OCI-LY7 (cell line): ENCODE measurements at regions not wholly inside any gene's neighbourhood (a gene's known extent, or its start where the extent isn't known, plus 50 kb on each side); places are given as distances from the start of the nearest gene placed in this dataset.

ENCODE experiments used
- EZH2phosphoT487 ChIP-seq: fragments of 200-600 bp; sonication (generic); IDR thresholded peaks from 2 replicates; pipeline ENCODE4 v1.6.1; 2018; ENCODE audit warnings: low read depth, borderline replicate concordance, mild to moderate bottlenecking, mixed run types, antibody characterized with exemption, low read length, moderate library complexity, mixed read lengths
- TF ChIP-seq, protein P1 (sequence below): fragments of 200-600 bp; sonication (generic); conservative IDR thresholded peaks from 2 replicates; pipeline ENCODE4 v1.5.1; 2014; ENCODE audit warnings: mild to moderate bottlenecking, antibody characterized with exemption, low read length, moderate library complexity, mixed read lengths

DNA sequence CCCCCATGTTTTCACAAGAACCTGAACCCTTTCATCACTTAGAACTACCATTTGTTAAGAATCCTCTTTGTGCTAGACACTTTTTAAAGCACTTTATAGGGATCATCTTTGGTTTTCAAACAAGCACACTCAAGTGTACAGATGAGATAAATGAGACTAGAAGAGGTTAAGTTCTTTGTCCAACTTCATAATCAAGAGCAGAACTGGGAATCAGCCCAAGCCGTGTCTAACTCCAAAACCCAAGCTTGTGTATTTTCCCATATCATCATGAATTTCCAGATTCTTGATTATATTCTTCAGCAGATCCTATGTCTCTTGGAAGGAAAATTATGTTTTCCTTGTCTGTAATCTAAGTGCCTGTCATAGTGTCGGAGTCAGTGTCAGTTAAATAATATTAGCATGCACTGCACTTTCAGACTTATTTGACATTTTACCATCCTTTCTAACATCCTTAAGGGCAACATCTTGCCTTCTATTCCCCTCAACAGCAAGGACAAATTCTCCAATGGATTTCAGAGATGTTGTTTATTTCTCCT lies 123.0 kb upstream of the SETBP1 start:
- TF ChIP-seq, protein P1, sequence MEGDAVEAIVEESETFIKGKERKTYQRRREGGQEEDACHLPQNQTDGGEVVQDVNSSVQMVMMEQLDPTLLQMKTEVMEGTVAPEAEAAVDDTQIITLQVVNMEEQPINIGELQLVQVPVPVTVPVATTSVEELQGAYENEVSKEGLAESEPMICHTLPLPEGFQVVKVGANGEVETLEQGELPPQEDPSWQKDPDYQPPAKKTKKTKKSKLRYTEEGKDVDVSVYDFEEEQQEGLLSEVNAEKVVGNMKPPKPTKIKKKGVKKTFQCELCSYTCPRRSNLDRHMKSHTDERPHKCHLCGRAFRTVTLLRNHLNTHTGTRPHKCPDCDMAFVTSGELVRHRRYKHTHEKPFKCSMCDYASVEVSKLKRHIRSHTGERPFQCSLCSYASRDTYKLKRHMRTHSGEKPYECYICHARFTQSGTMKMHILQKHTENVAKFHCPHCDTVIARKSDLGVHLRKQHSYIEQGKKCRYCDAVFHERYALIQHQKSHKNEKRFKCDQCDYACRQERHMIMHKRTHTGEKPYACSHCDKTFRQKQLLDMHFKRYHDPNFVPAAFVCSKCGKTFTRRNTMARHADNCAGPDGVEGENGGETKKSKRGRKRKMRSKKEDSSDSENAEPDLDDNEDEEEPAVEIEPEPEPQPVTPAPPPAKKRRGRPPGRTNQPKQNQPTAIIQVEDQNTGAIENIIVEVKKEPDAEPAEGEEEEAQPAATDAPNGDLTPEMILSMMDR, result no peak
- no peak for TF ChIP-seq EZH2phosphoT487
